ENCODE measurements at regions not wholly inside any gene's neighbourhood (a gene's known extent, or its start where the extent isn't known, plus 50 kb on each side); places are given as distances from the start of the nearest gene placed in this dataset.

DNA sequence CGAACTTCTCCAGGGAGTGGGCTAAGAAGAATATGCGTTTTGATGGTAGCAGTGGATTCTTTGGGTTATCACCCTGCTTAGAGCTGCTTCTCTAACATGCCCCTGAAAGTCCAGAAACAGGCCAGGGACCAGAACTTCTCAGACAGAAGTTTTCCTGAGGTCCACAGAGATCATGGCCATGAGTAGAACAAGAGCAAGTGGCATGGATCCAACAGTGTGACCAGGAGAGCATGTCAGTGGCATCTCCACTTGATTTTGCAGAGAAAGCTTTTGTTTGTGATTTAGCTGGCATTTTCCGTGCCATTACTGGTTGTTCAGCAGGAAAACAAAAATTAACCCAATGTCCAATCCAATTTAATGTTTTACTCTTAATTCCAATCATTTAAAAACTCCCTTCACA, 298.5 kb upstream of the CD180 start:
- Mint-ChIP-seq H3K27me3 (ENCODE audit: insufficient read depth) (no peaks in the 10 kb centered on the region), H3K27ac (no peak overlapping the region), H3K4me1 (ENCODE audit: low read depth) (no peaks in the 10 kb centered on the region), H3K36me3 (ENCODE audit: low read depth) (no peaks in the 10 kb centered on the region), H3K4me3 (no peak overlapping the region), H3K9me3 (peaks cover 8% of the 10 kb centered on the region; the same call in 1 of the 2 replicates)
- TF ChIP-seq, protein P1, sequence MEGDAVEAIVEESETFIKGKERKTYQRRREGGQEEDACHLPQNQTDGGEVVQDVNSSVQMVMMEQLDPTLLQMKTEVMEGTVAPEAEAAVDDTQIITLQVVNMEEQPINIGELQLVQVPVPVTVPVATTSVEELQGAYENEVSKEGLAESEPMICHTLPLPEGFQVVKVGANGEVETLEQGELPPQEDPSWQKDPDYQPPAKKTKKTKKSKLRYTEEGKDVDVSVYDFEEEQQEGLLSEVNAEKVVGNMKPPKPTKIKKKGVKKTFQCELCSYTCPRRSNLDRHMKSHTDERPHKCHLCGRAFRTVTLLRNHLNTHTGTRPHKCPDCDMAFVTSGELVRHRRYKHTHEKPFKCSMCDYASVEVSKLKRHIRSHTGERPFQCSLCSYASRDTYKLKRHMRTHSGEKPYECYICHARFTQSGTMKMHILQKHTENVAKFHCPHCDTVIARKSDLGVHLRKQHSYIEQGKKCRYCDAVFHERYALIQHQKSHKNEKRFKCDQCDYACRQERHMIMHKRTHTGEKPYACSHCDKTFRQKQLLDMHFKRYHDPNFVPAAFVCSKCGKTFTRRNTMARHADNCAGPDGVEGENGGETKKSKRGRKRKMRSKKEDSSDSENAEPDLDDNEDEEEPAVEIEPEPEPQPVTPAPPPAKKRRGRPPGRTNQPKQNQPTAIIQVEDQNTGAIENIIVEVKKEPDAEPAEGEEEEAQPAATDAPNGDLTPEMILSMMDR (IDR thresholded peaks at IDR 0.05): no peak
- no peak for DNase-seq

DNA sequence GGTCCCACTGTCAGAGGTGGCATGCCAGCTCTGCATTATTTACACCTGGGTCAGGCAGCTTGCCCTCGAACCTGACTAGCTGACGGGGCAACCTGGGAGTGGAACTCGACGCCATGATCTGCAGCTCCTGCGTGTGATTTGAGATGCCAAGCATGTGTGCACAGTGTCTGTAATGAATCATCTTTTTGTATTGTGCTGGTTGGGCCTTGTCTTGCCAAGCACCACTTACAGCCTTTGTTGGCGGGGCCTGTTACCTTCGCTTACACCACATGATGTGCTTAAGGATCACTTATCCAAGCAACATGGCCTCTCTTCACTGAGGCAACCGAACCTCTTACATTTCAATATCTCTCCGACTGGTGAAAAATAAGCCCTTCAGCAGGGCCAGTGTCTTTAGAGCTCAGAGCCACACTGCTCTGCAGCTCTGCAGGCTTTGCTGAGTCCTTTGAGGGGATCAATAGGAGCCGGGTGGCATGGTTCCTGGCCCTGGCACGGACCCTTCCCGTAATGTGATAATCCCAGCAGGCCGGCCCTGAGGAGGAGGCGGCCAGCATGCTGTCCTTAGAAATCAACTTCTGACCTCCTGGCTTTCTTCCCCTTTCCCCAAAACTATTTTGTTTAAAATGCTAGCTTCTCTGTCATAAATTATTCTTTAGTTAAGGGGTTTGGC, 297.7 kb upstream of the CD180 start:
- H3K27ac Mint-ChIP-seq: no peak overlapping the region
- no peak for DNase-seq
- TF ChIP-seq, protein P1 (IDR thresholded peaks at IDR 0.05): no peak
- H3K4me3 Mint-ChIP-seq: no peak overlapping the region
- 0 out of 2 replicates have a peak, but pooled peaks cover under 1% of the 10 kb centered on the region for H3K9me3 Mint-ChIP-seq
- no peaks in the 10 kb centered on the region for H3K27me3 Mint-ChIP-seq (ENCODE audit: insufficient read depth)
- H3K4me1 Mint-ChIP-seq (ENCODE audit: low read depth): no peaks in the 10 kb centered on the region
- no peaks in the 10 kb centered on the region for H3K36me3 Mint-ChIP-seq (ENCODE audit: low read depth)

DNA sequence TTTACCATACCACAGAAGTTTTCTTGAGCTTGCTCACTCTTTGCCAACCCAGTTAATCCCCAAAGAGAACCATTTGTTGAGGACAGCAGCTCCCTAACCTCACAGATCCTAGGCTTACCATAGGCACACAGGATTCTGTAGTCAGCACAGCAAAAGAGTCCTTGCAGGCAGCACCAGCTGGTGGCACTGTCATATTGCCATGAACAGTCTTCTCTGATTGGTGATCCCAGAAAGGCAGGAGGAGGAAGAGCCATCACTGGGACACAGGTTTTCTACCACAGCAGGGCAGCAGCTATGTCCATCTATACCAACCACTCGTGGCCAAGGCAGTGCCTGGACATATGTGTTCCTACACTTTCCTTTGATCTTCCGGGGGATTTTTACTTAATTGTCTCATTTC, 297.1 kb upstream of the CD180 start:
- Mint-ChIP-seq H3K4me3 (no peak overlapping the region), H3K36me3 (ENCODE audit: low read depth) (no peaks in the 10 kb centered on the region), H3K9me3 (no peaks in the 10 kb centered on the region), H3K27ac (no peak overlapping the region), H3K4me1 (ENCODE audit: low read depth) (no peaks in the 10 kb centered on the region), H3K27me3 (ENCODE audit: insufficient read depth) (peaks cover 2% of the 10 kb centered on the region; the same call in 1 of the 2 replicates)
- peak; percentile 32 for DNase-seq
- TF ChIP-seq, protein P1 (IDR thresholded peaks at IDR 0.05): peak; percentile 45; the same call in 1 of the 2 replicates

DNA sequence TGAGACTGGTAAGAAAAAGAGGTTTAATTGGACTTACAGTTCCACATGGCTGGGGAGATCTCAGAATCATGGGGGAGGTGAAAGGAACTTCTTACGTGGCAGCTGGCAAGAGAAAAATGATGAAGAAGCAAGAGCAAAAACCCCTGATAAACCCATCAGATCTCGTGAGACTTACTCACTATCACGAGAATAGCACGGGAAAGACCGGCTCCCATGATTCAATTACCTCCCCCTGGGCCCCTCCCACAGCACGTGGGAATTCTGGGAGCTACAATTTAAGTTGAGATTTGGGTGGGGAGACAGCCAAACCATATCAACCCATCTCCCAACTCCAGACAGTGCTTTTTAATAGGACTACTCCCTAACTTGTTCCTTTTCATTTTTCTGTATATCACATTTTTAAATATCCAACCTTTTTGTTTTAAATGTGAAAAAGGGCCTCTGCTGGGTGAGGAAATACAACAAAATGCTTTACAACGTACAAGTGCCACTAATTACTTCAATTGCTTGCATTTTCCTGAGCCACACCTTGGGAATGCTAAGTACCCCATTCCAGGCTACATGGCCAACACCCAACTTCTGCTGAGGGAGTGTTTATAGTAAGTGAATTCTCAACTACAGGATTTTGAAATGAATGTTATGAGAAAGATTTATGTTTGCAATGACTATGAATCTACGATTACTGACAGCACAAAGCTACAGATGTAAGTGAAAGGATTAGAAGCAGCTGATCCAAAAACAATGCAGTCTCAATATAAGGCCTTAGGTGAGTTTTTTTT, 294.1 kb upstream of the CD180 start:
- Mint-ChIP-seq H3K27me3 (ENCODE audit: insufficient read depth) (peaks cover 2% of the 10 kb centered on the region; the same call in 1 of the 2 replicates), H3K36me3 (ENCODE audit: low read depth) (no peaks in the 10 kb centered on the region), H3K4me1 (ENCODE audit: low read depth) (no peaks in the 10 kb centered on the region), H3K4me3 (no peak overlapping the region), H3K9me3 (peaks cover 6% of the 10 kb centered on the region), H3K27ac (no peak overlapping the region)
- DNase-seq: no peak
- TF ChIP-seq, protein P1 (IDR thresholded peaks at IDR 0.05): no peak

DNA sequence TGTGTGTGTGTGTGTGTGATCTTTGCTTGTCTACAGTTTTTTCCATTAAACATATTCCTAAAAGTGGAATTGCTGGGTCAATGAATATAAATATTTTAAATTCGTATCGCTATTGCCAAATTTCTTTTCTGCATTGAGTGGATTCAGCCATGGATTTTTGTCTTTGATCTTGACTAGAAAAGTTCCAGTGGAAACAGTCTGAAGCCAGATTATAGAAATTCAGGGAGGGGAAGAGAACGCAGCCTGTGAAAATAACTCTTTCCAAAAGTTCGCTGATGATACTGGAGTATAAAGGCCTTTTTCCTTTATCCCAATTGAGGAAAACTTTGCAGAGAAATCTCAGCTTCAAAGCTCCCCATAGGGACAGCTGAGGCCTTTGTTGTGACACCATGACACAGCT, 292.3 kb upstream of the CD180 start:
- Mint-ChIP-seq H3K9me3 (peaks cover 8% of the 10 kb centered on the region), H3K4me1 (ENCODE audit: low read depth) (no peaks in the 10 kb centered on the region), H3K27me3 (ENCODE audit: insufficient read depth) (peaks cover 2% of the 10 kb centered on the region; the same call in 1 of the 2 replicates), H3K36me3 (ENCODE audit: low read depth) (no peaks in the 10 kb centered on the region), H3K27ac (no peak overlapping the region), H3K4me3 (no peak overlapping the region)
- no peak for DNase-seq
- TF ChIP-seq, protein P1 (IDR thresholded peaks at IDR 0.05): no peak

All from HFFc6 (cell line).